Parathyroid adenoma (tissue), 2 donors: ENCODE measurements at regions not wholly inside any gene's neighbourhood (a gene's known extent, or its start where the extent isn't known, plus 50 kb on each side); places are given as distances from the start of the nearest gene placed in this dataset.

ENCODE experiments used
- H2AFZ ChIP-seq: fragments of 300-600 bp; sonication (generic); one replicate; pipeline ENCODE4 v1.7.0; 2017; ENCODE audit warnings: antibody characterized with exemption, mild to moderate bottlenecking
- H3K27ac ChIP-seq: fragments of 300-600 bp; sonication (generic); one replicate; pipeline ENCODE4 v1.7.0; 2017
- H3K27me3 ChIP-seq: fragments of 300-600 bp; sonication (generic); one replicate; pipeline ENCODE4 v1.7.0; 2017; ENCODE audit warnings: low read length; ENCODE audit not compliant: control insufficient read depth, insufficient read depth
- H3K36me3 ChIP-seq: fragments of 300-600 bp; sonication (generic); one replicate; pipeline ENCODE4 v1.7.0; 2017; ENCODE audit warnings: low read length; ENCODE audit not compliant: control insufficient read depth, insufficient read depth
- H3K4me1 ChIP-seq: fragments of 300-600 bp; sonication (generic); one replicate; pipeline ENCODE4 v1.7.0; 2017; ENCODE audit warnings: control low read depth
- H3K4me2 ChIP-seq: fragments of 300-600 bp; sonication (generic); one replicate; pipeline ENCODE4 v1.7.0; 2017; ENCODE audit warnings: low read length
- H3K4me3 ChIP-seq: fragments of 300-600 bp; sonication (generic); one replicate; pipeline ENCODE4 v1.7.0; 2017; ENCODE audit warnings: low read depth, low read length
- H3K79me2 ChIP-seq: fragments of 300-600 bp; sonication (generic); one replicate; pipeline ENCODE4 v1.7.0; 2017; ENCODE audit warnings: control low read depth
- H3K9ac ChIP-seq: fragments of 300-600 bp; sonication (generic); one replicate; pipeline ENCODE4 v1.7.0; 2017; ENCODE audit warnings: mild to moderate bottlenecking
- H3K9me3 ChIP-seq: fragments of 300-600 bp; sonication (generic); one replicate; pipeline ENCODE4 v1.7.0; 2017; ENCODE audit warnings: low read length; ENCODE audit not compliant: control insufficient read depth
- TF ChIP-seq, protein P1 (sequence below): fragments of 300-600 bp; sonication (generic); IDR thresholded peaks from one replicate; pipeline ENCODE4 v1.7.0; 2017; ENCODE audit warnings: antibody characterized with exemption, mild to moderate bottlenecking
- donor health status: primary hyperparathyroidism.

DNA sequence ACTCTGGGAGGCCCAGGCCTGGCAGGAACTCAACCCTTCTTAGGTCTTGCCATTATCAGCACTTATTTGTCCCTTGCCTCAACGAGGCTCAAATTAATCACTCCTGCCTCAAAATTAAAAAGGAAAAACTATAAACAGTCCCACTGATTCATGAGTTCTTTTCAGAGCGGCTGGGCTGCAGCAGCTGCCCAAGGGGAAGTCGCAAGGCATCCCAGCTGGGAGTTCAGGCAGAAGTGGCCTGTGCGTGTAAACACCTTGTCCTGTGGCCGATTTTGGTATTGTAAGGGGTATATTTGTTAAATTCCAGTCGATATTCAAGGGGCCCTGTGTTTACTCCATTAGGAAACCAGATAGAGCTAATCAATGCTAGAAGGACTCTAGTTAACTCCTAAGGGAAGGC is 213.9 kb upstream of the CADM1 start:
- no peaks in the 10 kb centered on the region for H3K4me1 ChIP-seq
- TF ChIP-seq, protein P1, sequence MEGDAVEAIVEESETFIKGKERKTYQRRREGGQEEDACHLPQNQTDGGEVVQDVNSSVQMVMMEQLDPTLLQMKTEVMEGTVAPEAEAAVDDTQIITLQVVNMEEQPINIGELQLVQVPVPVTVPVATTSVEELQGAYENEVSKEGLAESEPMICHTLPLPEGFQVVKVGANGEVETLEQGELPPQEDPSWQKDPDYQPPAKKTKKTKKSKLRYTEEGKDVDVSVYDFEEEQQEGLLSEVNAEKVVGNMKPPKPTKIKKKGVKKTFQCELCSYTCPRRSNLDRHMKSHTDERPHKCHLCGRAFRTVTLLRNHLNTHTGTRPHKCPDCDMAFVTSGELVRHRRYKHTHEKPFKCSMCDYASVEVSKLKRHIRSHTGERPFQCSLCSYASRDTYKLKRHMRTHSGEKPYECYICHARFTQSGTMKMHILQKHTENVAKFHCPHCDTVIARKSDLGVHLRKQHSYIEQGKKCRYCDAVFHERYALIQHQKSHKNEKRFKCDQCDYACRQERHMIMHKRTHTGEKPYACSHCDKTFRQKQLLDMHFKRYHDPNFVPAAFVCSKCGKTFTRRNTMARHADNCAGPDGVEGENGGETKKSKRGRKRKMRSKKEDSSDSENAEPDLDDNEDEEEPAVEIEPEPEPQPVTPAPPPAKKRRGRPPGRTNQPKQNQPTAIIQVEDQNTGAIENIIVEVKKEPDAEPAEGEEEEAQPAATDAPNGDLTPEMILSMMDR, result no peak
- no peak overlapping the region for H3K27ac ChIP-seq
- no peak overlapping the region for H3K9ac ChIP-seq
- H3K79me2 ChIP-seq, result no peaks in the 10 kb centered on the region
- no peak overlapping the region for H2AFZ ChIP-seq
- no peaks in the 10 kb centered on the region for H3K27me3 ChIP-seq
- H3K4me3 ChIP-seq, result no peak overlapping the region
- H3K4me2 ChIP-seq, result no peak overlapping the region
- H3K36me3 ChIP-seq, result no peaks in the 10 kb centered on the region
- H3K9me3 ChIP-seq, result no peaks in the 10 kb centered on the region

DNA sequence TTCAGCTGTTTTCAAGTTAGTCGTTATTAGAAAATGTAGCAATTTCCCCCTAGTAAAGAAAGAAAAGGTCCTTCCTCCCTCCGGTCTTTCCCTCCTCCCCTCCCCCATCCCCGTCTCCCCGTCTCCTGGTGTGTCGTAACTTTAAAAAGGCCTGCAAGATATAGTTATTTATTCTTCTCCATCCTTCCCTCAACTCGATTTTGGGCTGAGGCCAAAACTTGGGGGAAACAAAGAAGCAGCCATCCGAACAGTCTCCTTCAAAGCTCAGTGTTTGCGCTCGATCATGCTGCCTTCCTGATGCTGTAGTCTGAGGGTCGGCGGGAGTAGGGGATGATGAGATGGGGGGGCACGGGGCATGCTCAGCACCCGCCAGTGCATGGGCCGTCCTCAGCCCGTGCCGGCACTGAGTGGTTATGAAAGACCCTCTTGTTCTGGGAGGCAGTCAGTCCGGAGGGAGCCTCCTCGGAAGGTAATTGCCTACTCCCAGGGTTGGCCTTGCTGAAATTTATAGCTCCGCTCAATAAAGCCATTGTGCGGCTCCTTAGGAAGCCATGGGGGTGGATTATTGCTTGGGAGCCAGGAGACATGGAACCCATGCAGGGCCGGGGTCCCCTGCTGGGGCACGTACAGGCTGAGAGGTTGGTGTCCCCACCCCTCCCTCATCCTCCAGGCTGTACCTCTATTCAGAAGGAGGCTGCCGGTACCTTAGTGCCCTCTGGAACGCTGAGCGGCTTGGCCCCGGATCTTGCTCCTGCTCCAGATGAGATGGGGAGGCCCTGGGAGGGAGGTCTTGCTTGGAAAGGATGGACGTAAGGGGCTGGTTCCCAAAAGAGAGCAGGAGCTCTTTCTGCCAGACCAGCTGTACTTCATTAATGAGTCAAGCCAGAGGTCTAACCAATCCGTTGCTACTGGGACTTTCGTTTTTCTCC is 212.7 kb upstream of the CADM1 start:
- Histone ChIP-seq H3K79me2 (no peaks in the 10 kb centered on the region), H3K36me3 (no peaks in the 10 kb centered on the region), H3K4me2 (no peak overlapping the region), H2AFZ (no peak overlapping the region), H3K27ac (no peak overlapping the region), H3K4me3 (no peak overlapping the region), H3K9ac (no peak overlapping the region), H3K4me1 (no peaks in the 10 kb centered on the region), H3K9me3 (no peaks in the 10 kb centered on the region), H3K27me3 (no peaks in the 10 kb centered on the region)
- TF ChIP-seq, protein P1, result no peak

DNA sequence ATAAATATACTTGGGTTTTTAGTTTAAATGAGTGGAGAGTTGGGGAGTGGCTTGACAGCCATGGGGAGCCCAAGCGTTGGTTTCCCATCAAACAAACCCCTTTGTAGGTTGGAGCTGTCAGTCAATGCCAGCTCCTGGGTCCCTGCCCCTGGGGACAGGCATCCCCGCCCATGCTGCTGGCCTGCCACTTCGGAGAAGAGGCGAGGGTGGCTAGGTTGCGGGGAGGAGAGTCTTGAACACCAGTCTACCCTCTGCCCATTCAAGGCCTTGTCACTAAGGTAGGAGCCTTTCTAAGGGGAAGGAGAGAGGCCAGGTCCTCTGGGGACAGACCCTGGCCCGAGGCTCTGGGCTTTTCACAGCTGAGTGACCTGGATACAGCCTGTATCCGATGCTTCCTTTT is 211.9 kb upstream of the CADM1 start:
- Histone ChIP-seq H2AFZ (no peak overlapping the region), H3K27me3 (no peaks in the 10 kb centered on the region), H3K27ac (no peak overlapping the region), H3K4me3 (no peak overlapping the region), H3K9me3 (no peaks in the 10 kb centered on the region), H3K36me3 (no peaks in the 10 kb centered on the region), H3K4me1 (no peaks in the 10 kb centered on the region), H3K4me2 (no peak overlapping the region), H3K9ac (no peak overlapping the region), H3K79me2 (no peaks in the 10 kb centered on the region)
- TF ChIP-seq, protein P1, result no peak

DNA sequence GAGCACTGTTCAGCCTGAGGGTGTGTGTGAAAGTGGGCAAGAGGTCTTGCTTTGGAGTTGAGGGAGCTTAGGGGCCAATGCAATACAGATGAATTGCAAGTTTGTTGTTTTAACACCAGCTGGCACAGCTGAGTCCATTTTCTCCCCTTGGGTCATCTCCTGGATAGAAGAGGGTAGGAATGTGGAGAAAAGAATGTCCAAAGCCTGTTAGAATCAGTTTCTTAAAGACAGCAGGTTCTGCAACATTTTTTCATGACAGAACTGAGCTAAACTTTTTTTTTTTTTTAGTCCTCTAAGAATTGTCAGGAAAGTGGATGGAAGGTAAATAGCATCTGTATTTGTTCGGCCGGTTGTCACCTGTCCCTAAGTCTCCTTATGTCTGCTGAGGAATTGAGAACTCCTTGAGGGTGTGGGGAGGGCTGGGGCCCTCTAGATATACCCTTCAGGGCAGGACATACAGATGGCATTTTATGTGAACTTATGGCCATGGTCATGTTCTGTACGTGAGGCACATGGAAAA is 211.1 kb upstream of the CADM1 start:
- TF ChIP-seq, protein P1, result no peak
- Histone ChIP-seq H3K4me1 (no peaks in the 10 kb centered on the region), H2AFZ (no peak overlapping the region), H3K79me2 (no peaks in the 10 kb centered on the region), H3K27me3 (no peaks in the 10 kb centered on the region), H3K4me2 (no peak overlapping the region), H3K36me3 (no peaks in the 10 kb centered on the region), H3K27ac (no peak overlapping the region), H3K4me3 (no peak overlapping the region), H3K9me3 (no peaks in the 10 kb centered on the region), H3K9ac (no peak overlapping the region)
